ENCODE measurements at regions not wholly inside any gene's neighbourhood (a gene's known extent, or its start where the extent isn't known, plus 50 kb on each side); places are given as distances from the start of the nearest gene placed in this dataset.

GRCh38 chr7:19834566-19834965 lies 61.1 kb upstream of the TMEM196 start:
- ATAC-seq (no peak), DNase-seq (no peak)
- no peaks in the 10 kb centered on the region for H3K27me3 ChIP-seq (ENCODE audit: control insufficient read depth, insufficient read depth)
- no peak overlapping the region for H3K27ac ChIP-seq (ENCODE audit: low read length)
- H3K9me3 ChIP-seq (ENCODE audit: control insufficient read depth, low read length): no peaks in the 10 kb centered on the region
- 65% methylated on average over 2 of the region's 2 CpGs for WGBS
- H3K4me3 ChIP-seq (ENCODE audit: low read length): no peak overlapping the region
- no peaks in the 10 kb centered on the region for H3K4me1 ChIP-seq (ENCODE audit: control insufficient read depth, insufficient read depth, low read length)
- intact Hi-C loops (cut with DNase I): no loop called here

GRCh38 chr7:19830604-19831003 lies 57.2 kb upstream of the TMEM196 start:
- Histone ChIP-seq H3K4me1 (ENCODE audit: control insufficient read depth, insufficient read depth, low read length) (no peaks in the 10 kb centered on the region), H3K4me3 (ENCODE audit: low read length) (no peak overlapping the region), H3K27me3 (ENCODE audit: control insufficient read depth, insufficient read depth) (no peaks in the 10 kb centered on the region), H3K9me3 (ENCODE audit: control insufficient read depth, low read length) (no peaks in the 10 kb centered on the region), H3K27ac (ENCODE audit: low read length) (no peak overlapping the region)
- intact Hi-C loops (cut with DNase I): no loop called here
- DNase-seq: no peak
- ATAC-seq: no peak
- WGBS: 49% methylated on average over 2 of the region's 2 CpGs
